ENCODE measurements at regions not wholly inside any gene's neighbourhood (a gene's known extent, or its start where the extent isn't known, plus 50 kb on each side); places are given as distances from the start of the nearest gene placed in this dataset.
A peak's percentile ranks its signal among the peaks of the same experiment; 100 is the strongest.

DNA sequence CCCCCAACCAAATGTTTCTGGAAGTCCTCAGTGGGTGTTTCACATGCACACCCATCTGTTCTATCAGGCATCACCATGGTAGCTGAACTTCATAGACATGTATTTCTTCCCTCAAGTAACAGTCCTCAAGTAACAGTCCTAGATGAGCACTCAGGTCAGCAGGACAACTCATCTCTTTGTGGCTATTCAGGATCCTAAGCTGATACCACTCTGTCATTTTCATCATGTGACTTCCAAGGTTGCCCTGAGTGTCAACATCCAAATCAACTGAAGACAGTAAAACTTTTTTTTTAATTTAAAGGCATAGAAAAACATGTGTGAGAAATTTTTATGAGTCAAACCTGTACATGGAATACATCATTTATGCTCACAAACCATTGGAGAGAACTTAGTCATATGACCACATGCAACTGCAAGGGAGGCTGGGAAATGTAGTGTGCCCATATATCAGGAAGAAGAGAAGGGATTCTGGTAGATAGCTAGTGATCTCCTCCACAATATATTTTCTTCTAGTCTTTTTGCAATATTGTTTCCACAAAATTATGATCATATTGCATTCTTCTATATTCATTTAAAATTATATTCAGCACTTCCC is 64.2 kb upstream of the FST start:
- Mint-ChIP-seq H3K36me3 (no peaks in the 10 kb centered on the region), H3K4me1 (no peaks in the 10 kb centered on the region), H3K27me3 (ENCODE audit: low read depth in 3 of 3) (peaks cover 0 to 5% (median 4%) of the 10 kb centered on the region in 3 donors), H3K9me3 (peaks cover 0 to 11% (median 5%) of the 10 kb centered on the region in 7 donors), H3K4me3 (no peak overlapping the region), H3K27ac (peak overlapping the region in 1 of 7 donors; percentile 52)
- H4K20me1 ChIP-seq (ENCODE audit: insufficient read depth, low read length) = no peaks in the 10 kb centered on the region
- H3K4me1 ChIP-seq (ENCODE audit: control insufficient read depth in 1 of 2, insufficient read depth in 2 of 2, low read length in 2 of 2) = no peaks in the 10 kb centered on the region
- DNase-seq = peak in 1 of 3 donors; percentile 8
- no peaks in the 10 kb centered on the region for H3K27me3 ChIP-seq (ENCODE audit: control insufficient read depth in 2 of 2, insufficient read depth in 2 of 2, low read length in 2 of 2)
- TF ChIP-seq, protein P1, sequence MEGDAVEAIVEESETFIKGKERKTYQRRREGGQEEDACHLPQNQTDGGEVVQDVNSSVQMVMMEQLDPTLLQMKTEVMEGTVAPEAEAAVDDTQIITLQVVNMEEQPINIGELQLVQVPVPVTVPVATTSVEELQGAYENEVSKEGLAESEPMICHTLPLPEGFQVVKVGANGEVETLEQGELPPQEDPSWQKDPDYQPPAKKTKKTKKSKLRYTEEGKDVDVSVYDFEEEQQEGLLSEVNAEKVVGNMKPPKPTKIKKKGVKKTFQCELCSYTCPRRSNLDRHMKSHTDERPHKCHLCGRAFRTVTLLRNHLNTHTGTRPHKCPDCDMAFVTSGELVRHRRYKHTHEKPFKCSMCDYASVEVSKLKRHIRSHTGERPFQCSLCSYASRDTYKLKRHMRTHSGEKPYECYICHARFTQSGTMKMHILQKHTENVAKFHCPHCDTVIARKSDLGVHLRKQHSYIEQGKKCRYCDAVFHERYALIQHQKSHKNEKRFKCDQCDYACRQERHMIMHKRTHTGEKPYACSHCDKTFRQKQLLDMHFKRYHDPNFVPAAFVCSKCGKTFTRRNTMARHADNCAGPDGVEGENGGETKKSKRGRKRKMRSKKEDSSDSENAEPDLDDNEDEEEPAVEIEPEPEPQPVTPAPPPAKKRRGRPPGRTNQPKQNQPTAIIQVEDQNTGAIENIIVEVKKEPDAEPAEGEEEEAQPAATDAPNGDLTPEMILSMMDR (IDR thresholded peaks at IDR 0.05) = no peak
- H3K79me2 ChIP-seq (ENCODE audit: insufficient read depth, low read length) = no peaks in the 10 kb centered on the region
- H3K9me3 ChIP-seq (replicated peaks in 1 of 2; ENCODE audit: control insufficient read depth in 1 of 2, insufficient read depth in 1 of 2, low read length in 2 of 2) = peaks cover 0 to 6% of the 10 kb centered on the region in 2 donors
- no peak overlapping the region for H3K4me3 ChIP-seq (replicated peaks in 1 of 3; ENCODE audit: low read depth in 2 of 3, low read length in 3 of 3)
- no peaks in the 10 kb centered on the region for H3K36me3 ChIP-seq (replicated peaks in 1 of 2; ENCODE audit: control insufficient read depth in 1 of 2, insufficient read depth in 2 of 2, low read length in 2 of 2)
- intact Hi-C loops (cut with micrococcal nuclease) = no loop called here
- H3K4me2 ChIP-seq (replicated peaks; ENCODE audit: extremely low read depth, low read length, poor library complexity, severe bottlenecking) = no peak overlapping the region
- no peak overlapping the region for H3K27ac ChIP-seq (ENCODE audit: low read depth in 1 of 2, low read length in 2 of 2)
- H2AFZ ChIP-seq (ENCODE audit: insufficient read depth, low read depth, low read length, poor library complexity, severe bottlenecking) = no peak overlapping the region
- no peak overlapping the region for H3K9ac ChIP-seq (ENCODE audit: insufficient read depth, low read length, poor library complexity, severe bottlenecking)

DNA sequence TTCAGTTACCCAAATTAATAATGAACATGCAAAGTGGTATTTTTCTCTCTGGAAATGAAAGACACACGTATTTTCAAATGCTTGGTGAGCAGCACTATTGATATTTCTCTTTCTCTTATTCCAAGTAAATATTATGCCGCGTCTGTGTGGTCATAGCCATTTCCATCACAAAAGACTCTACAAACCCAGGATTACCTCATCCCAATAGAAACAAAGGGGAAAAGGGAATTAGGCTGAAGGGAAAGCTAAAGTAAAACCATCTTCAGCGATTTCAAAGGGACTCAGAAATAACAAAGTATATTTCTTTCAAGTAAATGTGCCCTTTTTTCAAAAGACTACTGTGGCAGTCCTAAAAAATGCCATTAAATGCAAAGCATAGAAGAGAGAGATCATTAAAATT is 62.0 kb upstream of the FST start:
- no peak overlapping the region for H3K4me3 Mint-ChIP-seq
- H3K4me1 ChIP-seq (ENCODE audit: control insufficient read depth in 1 of 2, insufficient read depth in 2 of 2, low read length in 2 of 2) = no peaks in the 10 kb centered on the region
- TF ChIP-seq, protein P1 (IDR thresholded peaks at IDR 0.05) = no peak
- no peaks in the 10 kb centered on the region for H3K79me2 ChIP-seq (ENCODE audit: insufficient read depth, low read length)
- no peak overlapping the region for H3K4me3 ChIP-seq (replicated peaks in 1 of 3; ENCODE audit: low read depth in 2 of 3, low read length in 3 of 3)
- no peak overlapping the region for H3K4me2 ChIP-seq (replicated peaks; ENCODE audit: extremely low read depth, low read length, poor library complexity, severe bottlenecking)
- no peak overlapping the region for H2AFZ ChIP-seq (ENCODE audit: insufficient read depth, low read depth, low read length, poor library complexity, severe bottlenecking)
- no CpG with 5 or more reads among the region's 4 CpGs for WGBS (ENCODE audit: insufficient coverage)
- H3K9me3 Mint-ChIP-seq = peaks cover 0 to 11% (median 4%) of the 10 kb centered on the region in 7 donors
- H3K36me3 Mint-ChIP-seq = no peaks in the 10 kb centered on the region
- H3K4me1 Mint-ChIP-seq = peaks cover 4% of the 10 kb centered on the region
- H3K27me3 Mint-ChIP-seq (ENCODE audit: low read depth in 3 of 3) = peaks cover 0 to 4% (median 2%) of the 10 kb centered on the region in 3 donors
- H3K9ac ChIP-seq (ENCODE audit: insufficient read depth, low read length, poor library complexity, severe bottlenecking) = no peak overlapping the region
- no peaks in the 10 kb centered on the region for H4K20me1 ChIP-seq (ENCODE audit: insufficient read depth, low read length)
- H3K9me3 ChIP-seq (replicated peaks in 1 of 2; ENCODE audit: control insufficient read depth in 1 of 2, insufficient read depth in 1 of 2, low read length in 2 of 2) = peaks cover 0 to 4% of the 10 kb centered on the region in 2 donors
- no peak for DNase-seq
- H3K27ac ChIP-seq (ENCODE audit: low read depth in 1 of 2, low read length in 2 of 2) = no peak overlapping the region
- H3K36me3 ChIP-seq (replicated peaks in 1 of 2; ENCODE audit: control insufficient read depth in 1 of 2, insufficient read depth in 2 of 2, low read length in 2 of 2) = no peaks in the 10 kb centered on the region
- H3K27ac Mint-ChIP-seq = no peak overlapping the region
- intact Hi-C loops (cut with micrococcal nuclease) = no loop called here
- no peaks in the 10 kb centered on the region for H3K27me3 ChIP-seq (ENCODE audit: control insufficient read depth in 2 of 2, insufficient read depth in 2 of 2, low read length in 2 of 2)

Measured in CD14-positive monocyte (primary cell).